GM12878 (cell line): ENCODE measurements at regions not wholly inside any gene's neighbourhood (a gene's known extent, or its start where the extent isn't known, plus 50 kb on each side); places are given as distances from the start of the nearest gene placed in this dataset.

Experiments
- ATF7 ChIP-seq: fragments of 450-650 bp; IDR thresholded peaks from 2 replicates; pipeline ENCODE4 v1.6.1; 2016; ENCODE audit warnings: low read depth, mild to moderate bottlenecking
- BHLHE40 ChIP-seq, 2 experiments: fragments of 450-650 bp in 1 of 2; IDR thresholded peaks; 2 replicates each; pipeline ENCODE4 v1.6.1; 2011 to 2017; ENCODE audit warnings: low read depth in 2 of 2, borderline replicate concordance in 1 of 2, improper control_type of control experiment in 1 of 2, low read length in 1 of 2, mild to moderate bottlenecking in 1 of 2
- CTCF ChIP-seq, 3 experiments: IDR thresholded peaks in 2 of 3; conservative IDR thresholded peaks in 1 of 3; 2 replicates each; pipeline ENCODE4 v1.5.1; 2011; ENCODE audit warnings: low read depth in 3 of 3, low read length in 3 of 3, mild to moderate bottlenecking in 3 of 3, control low read depth in 2 of 3, moderate library complexity in 2 of 3, inconsistent platforms in 1 of 3, mixed read lengths in 1 of 3; ENCODE audit not compliant: control insufficient read depth in 2 of 3, insufficient read depth in 1 of 3; ENCODE audit errors: extremely low read depth in 1 of 3
- EZH2 ChIP-seq: IDR thresholded peaks from 2 replicates; pipeline ENCODE4 v1.6.1; 2012; ENCODE audit warnings: low read depth, mild to moderate bottlenecking, control low read depth, inconsistent platforms, low read length, borderline replicate concordance; ENCODE audit not compliant: control insufficient read depth
- FOXK2 ChIP-seq: fragments of 450-650 bp; IDR thresholded peaks from 2 replicates; pipeline ENCODE4 v1.6.1; 2017; ENCODE audit warnings: mild to moderate bottlenecking, moderate library complexity
- IRF3 ChIP-seq: fragments of 450-650 bp; IDR thresholded peaks from 2 replicates; pipeline ENCODE4 v1.6.1; 2014; ENCODE audit warnings: mild to moderate bottlenecking
- MAX ChIP-seq: IDR thresholded peaks from 2 replicates; pipeline ENCODE4 v1.6.1; 2012; ENCODE audit warnings: low read depth, low read length, improper control_type of control experiment
- NR2C2 ChIP-seq: IDR thresholded peaks from 2 replicates; pipeline ENCODE4 v1.6.1; 2011; ENCODE audit warnings: borderline replicate concordance, low read depth; ENCODE audit not compliant: control insufficient read depth, insufficient read length
- NRF1 ChIP-seq: conservative IDR thresholded peaks from 2 replicates; pipeline ENCODE4 v1.6.1; 2011; ENCODE audit warnings: mild to moderate bottlenecking, low read depth, low read length, improper control_type of control experiment
- RBBP5 ChIP-seq: fragments of 200-600 bp; sonication (generic); conservative IDR thresholded peaks from 2 replicates; pipeline ENCODE4 v1.6.1; 2016
- SKIL ChIP-seq: fragments of 450-650 bp; IDR thresholded peaks from 2 replicates; pipeline ENCODE4 v1.6.1; 2017; ENCODE audit warnings: mild to moderate bottlenecking, low read depth, inconsistent platforms; ENCODE audit not compliant: poor library complexity, severe bottlenecking
- TAF1 ChIP-seq: IDR thresholded peaks from 2 replicates; pipeline ENCODE4 v1.6.1; 2011; ENCODE audit warnings: mild to moderate bottlenecking, low read depth, low read length, borderline replicate concordance
- YY1 ChIP-seq: IDR thresholded peaks from 2 replicates; pipeline ENCODE4 v1.6.1; 2011; ENCODE audit warnings: low read depth, mild to moderate bottlenecking, low read length
- ZNF207 ChIP-seq: fragments of 450-650 bp; IDR thresholded peaks from 2 replicates; pipeline ENCODE4 v1.6.1; 2014; ENCODE audit warnings: antibody characterized with exemption, mild to moderate bottlenecking, borderline replicate concordance

- TF ChIP-seq FOXK2 (no peak), CTCF (IDR thresholded peaks at IDR 0.05 in 2 of 3, conservative IDR thresholded peaks at IDR 0.05 in 1 of 3; ENCODE audit: control insufficient read depth in 2 of 3, extremely low read depth in 1 of 3, insufficient read depth in 1 of 3, low read depth in 3 of 3, low read length in 3 of 3) (no peak), TAF1 (no peak), YY1 (no peak), NRF1 (no peak), MAX (no peak), SKIL (no peak), BHLHE40 (IDR thresholded peaks at IDR 0.05; ENCODE audit: borderline replicate concordance in 1 of 2, low read depth in 2 of 2, low read length in 1 of 2) (no peak), NR2C2 (no peak), RBBP5 (no peak), ZNF207 (no peak), ATF7 (no peak), EZH2 (no peak), IRF3 (no peak)
These were observed 99.8 kb upstream of the YPEL5 start for GRCh38 chr2:30046979-30047378.
